B cell (primary cell): ENCODE measurements at regions not wholly inside any gene's neighbourhood (a gene's known extent, or its start where the extent isn't known, plus 50 kb on each side); places are given as distances from the start of the nearest gene placed in this dataset.

ENCODE experiments used
- EZH2 ChIP-seq: IDR thresholded peaks from 2 replicates; pipeline ENCODE4 v1.6.1; 2012; ENCODE audit warnings: borderline replicate concordance, low read depth, mild to moderate bottlenecking, moderate library complexity, low read length; ENCODE audit not compliant: insufficient read depth, poor library complexity, severe bottlenecking
- TF ChIP-seq, protein P1 (sequence below): fragments of 200-600 bp; IDR thresholded peaks from one replicate; pipeline ENCODE4 v1.8.0; 2022; ENCODE audit warnings: antibody characterized with exemption, mild to moderate bottlenecking

- TF ChIP-seq, protein P1, sequence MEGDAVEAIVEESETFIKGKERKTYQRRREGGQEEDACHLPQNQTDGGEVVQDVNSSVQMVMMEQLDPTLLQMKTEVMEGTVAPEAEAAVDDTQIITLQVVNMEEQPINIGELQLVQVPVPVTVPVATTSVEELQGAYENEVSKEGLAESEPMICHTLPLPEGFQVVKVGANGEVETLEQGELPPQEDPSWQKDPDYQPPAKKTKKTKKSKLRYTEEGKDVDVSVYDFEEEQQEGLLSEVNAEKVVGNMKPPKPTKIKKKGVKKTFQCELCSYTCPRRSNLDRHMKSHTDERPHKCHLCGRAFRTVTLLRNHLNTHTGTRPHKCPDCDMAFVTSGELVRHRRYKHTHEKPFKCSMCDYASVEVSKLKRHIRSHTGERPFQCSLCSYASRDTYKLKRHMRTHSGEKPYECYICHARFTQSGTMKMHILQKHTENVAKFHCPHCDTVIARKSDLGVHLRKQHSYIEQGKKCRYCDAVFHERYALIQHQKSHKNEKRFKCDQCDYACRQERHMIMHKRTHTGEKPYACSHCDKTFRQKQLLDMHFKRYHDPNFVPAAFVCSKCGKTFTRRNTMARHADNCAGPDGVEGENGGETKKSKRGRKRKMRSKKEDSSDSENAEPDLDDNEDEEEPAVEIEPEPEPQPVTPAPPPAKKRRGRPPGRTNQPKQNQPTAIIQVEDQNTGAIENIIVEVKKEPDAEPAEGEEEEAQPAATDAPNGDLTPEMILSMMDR = no peak
- TF ChIP-seq EZH2 = no peak
These were observed 205.6 kb downstream of the TAF11L14 start for GRCh38 chr5:17839848-17840247.
